GM19463 (cell line): ENCODE measurements at regions not wholly inside any gene's neighbourhood (a gene's known extent, or its start where the extent isn't known, plus 50 kb on each side); places are given as distances from the start of the nearest gene placed in this dataset.
"Not testable (repeated sequence)": the region's sequence is repeated elsewhere in the genome, so short reads cannot be mapped to it uniquely, and the experiment has no call there.

ENCODE experiments used
- ATAC-seq: cut with Tn5 transposase; IDR thresholded peaks from one replicate; pipeline ENCODE4 v1.9.1; 2021; ENCODE audit warnings: mild to moderate bottlenecking, moderate library complexity; ENCODE audit not compliant: unreplicated experiment

- no peak for ATAC-seq
Observed at GRCh38 chr5:118095115-118095514, 893.2 kb downstream of the DTWD2 start.

DNA sequence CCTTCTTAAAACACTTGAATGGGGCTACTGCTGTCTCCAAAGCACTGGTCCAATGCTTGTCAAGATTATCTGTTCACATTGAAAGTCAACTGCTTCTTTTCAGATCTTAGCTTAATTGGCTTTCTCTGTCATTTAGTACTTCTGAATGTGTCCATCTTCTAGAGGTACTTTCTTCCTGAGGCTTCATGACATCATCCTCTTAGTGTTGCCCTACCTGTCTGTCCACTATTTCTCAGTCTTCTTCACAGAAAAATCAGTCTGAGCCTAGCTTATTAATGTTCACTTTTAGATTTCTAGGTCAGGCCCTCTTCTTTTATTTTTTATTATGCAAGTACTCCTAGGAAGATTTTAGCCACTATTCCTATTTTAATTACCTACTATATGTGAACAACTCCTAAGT lies 899.9 kb downstream of the DTWD2 start:
- ATAC-seq = no peak

DNA sequence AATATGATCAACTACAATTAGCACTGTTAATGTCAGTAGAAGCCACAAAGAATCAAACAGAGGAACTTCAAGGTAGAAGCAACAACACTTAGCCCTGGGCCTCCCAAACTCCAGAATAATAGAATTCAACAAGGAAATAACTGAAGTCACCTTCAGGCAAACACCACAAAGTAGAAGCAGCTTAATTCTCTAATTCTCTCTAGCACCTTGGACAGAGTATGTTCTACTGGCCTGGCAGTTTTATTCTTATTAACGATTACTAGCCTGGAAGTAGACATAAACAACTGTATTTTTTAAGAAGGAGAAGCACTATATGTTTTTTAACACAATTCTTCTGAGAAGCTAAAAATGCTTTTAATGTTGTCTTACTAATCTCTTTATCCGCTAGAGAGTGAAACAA lies 911.9 kb downstream of the DTWD2 start:
- ATAC-seq = no peak

GRCh38 chr5:118070041-118070440 lies 918.3 kb downstream of the DTWD2 start:
- no peak for ATAC-seq

DNA sequence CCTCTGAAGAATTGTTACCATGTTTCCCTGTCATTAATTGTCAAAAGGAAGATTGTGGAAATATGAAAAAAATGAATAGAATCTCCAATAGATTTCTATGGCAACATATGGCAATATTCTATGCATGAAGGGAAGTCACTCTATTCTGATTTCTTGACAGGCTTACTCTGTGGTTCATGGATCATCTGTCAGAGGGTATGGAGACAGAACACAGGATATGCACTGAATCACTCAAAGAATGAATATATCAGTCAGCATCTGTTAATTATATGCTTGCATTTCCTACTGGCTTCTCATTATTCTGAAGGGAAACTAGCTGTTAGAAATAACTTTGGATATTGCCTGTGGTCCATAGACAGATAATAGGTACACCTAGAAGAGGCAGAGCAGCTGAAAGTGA lies 918.9 kb downstream of the DTWD2 start:
- ATAC-seq = no peak

GRCh38 chr5:118068886-118069285 lies 919.5 kb downstream of the DTWD2 start:
- no peak for ATAC-seq

DNA sequence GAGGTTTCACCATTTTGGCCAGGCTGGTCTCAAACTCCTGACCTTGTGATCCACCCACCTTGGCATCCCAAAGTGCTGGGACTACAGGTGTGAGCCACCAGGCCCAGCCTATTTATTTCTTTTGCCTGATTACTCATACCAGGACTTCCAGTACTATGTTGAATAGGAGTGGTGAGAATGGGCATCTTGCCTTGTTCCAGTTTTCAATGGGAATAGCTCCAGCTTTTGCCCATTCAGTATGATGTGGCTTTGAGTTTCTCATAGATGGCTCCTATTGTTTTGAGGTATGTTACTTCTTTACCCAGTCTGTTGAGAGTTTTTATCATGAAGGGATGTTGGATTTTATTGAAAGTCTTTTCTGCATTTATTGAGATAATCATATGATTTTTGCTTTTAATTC lies 924.5 kb downstream of the DTWD2 start:
- ATAC-seq = not testable (repeated sequence)

GRCh38 chr5:118060833-118061232 lies 927.5 kb downstream of the DTWD2 start:
- ATAC-seq = no peak

GRCh38 chr5:118052503-118052902 lies 935.8 kb downstream of the DTWD2 start:
- no peak for ATAC-seq

DNA sequence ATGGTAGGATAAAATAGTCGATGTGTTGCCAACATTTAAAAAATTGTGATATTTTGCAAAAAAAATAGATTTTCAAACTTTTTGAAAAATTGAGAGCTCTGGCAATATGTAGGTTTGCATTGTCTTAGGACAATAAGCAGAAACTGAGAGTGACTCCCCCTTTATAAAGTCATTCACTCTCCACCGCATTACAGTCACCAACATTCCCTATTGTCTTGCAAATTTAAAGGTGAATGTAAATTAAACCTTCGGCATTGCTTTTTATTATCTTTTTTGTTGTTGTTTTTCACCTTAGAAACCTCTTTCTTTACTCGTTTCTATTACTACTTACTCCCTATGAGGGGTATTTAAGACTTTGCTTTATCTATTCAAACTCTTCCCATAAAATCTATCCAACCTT lies 944.2 kb downstream of the DTWD2 start:
- no peak for ATAC-seq

DNA sequence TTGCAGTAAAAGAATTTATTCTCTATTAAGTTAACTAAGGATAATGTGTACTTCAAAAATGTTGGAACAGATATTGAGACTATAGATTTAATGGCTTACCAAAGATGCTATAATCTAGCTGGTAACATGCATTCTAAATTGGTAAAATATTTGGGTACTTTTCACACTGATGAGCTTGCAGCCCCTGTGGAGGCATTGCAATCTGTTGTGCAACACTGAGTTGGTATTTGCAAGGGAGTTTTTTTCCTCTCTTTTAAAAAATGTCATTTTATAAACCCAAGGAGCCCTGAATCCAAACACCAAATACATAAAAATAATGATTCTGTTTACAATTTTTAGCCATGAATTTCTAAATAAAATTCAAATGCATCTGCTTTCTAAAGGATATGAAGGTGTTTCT lies 944.8 kb downstream of the DTWD2 start:
- ATAC-seq = no peak

DNA sequence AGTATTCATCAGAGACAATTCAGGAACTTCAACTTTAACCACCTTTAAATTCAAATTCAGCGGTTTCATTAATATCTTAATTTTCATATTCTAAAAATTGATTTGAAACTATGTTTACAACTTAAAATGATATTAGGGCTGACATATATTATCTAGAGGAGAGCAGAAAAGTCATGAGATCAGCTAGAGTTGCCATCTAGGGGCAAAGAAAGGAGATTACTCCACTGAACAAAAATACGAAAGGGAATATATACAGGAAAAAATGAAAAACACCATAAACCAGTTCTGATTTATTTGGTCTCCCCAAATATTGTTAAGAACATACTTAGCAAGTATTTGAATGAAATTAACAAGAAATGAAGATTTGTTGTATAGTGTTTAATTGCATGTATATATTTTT lies 946.3 kb downstream of the DTWD2 start:
- no peak for ATAC-seq

GRCh38 chr5:118040496-118040895 lies 947.9 kb downstream of the DTWD2 start:
- ATAC-seq = no peak

GRCh38 chr5:118033686-118034338 lies 954.5 kb downstream of the DTWD2 start:
- ATAC-seq = no peak

DNA sequence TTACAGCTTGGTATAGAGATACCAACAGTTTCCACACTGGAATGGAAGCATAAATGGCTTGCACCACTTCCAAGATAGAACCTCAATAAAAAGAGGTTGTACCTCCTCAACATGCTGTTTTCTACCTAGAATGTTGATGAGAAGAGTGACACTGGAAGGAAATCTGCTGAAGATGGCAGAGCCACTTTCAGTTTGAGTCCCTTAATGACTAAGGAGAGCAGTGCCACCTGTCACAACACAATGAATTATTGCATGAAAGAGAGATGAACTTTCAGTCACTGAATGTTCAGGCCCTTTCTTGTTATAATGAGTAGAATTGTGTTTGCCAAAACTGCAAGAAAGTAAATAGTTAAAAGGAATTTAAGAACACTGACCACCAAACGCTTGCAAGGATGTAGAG lies 958.5 kb downstream of the DTWD2 start:
- ATAC-seq = no peak

DNA sequence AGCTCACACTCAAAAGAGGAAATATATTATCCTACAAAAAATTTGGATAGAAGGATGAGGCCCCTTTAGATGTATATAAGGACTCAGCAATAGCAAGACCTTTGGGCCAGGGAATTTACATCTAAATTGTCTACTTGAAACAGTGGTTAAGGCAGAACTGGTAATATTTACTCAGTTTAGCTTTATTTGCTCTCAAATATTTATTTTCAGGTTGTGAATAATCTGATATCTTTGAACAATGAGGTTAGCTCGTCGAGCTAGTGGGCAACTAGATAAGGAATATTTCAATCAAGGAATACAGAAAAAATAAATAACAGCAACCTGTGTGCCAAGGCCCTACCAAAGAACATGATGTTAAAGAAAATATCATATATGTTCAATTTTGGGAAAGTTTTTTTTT lies 966.3 kb downstream of the DTWD2 start:
- ATAC-seq = no peak

DNA sequence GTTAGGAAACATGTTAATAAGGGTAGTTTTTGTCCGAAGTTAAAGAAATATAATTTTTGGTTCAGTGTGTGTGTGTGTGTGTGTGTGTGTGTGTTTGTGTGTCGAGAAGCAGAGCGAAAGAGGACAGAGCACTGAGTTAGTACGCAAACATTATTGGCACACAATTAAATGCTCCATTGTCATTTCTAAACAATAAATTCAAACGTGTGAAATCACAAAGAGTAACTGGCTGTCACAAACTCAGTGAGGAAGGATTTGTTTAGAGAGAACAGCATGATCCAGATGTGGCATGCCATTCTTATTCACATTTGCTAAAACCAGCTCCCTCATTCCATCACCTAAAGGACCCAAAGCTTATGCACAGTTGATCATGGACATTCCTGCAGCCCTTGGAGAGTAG lies 970.8 kb downstream of the DTWD2 start:
- no peak for ATAC-seq

- ATAC-seq = no peak
Observed at GRCh38 chr5:118016396-118016795, 972.0 kb downstream of the DTWD2 start.

DNA sequence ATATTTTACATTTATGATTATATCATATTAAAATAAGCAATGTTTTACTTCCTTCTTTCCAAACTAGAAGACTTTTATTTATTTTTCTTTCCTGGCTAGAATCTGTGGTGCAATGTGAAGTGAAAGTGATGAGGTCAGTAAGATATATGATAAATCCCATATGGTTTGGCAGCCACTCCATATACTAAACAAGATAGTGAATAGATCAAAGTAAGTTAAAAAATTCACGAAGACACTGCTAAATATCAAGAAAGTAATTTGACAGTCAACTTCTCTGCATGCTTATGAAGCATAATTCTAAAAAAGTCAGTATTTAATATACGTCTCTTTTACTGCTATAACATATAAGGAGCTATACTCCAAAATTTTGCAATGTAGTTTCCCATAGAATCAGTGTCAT lies 972.8 kb downstream of the DTWD2 start:
- ATAC-seq = no peak

DNA sequence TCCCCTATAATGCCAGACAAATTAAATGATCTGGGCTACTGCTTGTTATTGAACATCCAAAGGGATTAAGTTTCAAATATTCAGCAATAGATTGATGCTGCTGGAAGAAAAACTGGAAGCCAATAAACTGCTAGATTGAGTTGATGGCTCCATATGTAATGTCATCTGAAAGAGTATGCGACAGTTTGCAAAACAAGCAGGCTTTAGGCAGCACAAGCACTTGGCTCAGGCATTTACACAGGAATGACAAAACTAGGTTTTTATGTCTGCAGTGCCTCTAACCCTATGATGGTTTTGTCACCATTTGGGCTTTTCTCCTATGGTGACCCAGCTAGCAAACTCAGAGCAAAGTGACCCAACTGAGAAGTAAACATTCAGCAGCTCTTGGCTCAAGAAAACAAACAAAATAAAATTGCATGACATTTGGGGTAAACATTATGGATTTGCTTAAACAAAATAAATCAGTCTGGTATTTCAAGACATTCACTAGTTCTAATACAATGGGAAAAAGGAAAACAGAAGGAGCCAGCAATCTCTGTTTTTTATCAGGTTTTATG lies 978.5 kb downstream of the DTWD2 start:
- no peak for ATAC-seq

- ATAC-seq = no peak
Observed at GRCh38 chr5:118008779-118009178, 979.6 kb downstream of the DTWD2 start.

- no peak for ATAC-seq
Observed at GRCh38 chr5:118007262-118007661, 981.1 kb downstream of the DTWD2 start.

DNA sequence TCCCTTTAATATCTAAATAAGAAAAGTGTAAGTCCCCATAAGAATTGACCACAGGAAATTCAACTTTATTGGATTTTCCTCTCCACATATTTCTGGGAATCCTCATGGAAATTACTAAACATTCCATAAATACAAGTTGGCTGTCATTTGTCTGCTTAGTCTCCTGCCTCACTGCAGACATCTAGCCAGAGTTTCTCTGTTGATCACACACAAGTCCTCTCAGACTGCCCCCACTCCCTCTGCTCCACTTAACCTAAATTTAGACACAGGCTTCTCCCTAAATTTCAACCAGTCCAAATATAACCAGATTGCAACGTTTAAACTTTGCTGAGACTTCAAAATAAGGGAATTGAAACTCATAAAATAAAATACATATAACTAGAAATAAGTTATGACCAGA lies 982.1 kb downstream of the DTWD2 start:
- ATAC-seq = no peak
